Activated naive CD4-positive, alpha-beta T cell treated with Interleukin-2 at 50 U/mL for 16 hours (primary cell): ENCODE measurements at regions not wholly inside any gene's neighbourhood (a gene's known extent, or its start where the extent isn't known, plus 50 kb on each side); places are given as distances from the start of the nearest gene placed in this dataset.

Experiments used
- DNase-seq: peaks from one replicate; pipeline ENCODE4 v3.0.0-alpha.2; 2020

- no peak for DNase-seq
Observed at GRCh38 chr13:21757763-21758162, 86.9 kb downstream of the FGF9 start.

- DNase-seq = no peak
Observed at GRCh38 chr13:21758441-21758840, 87.6 kb downstream of the FGF9 start.

- DNase-seq = no peak
Observed at GRCh38 chr13:21759463-21759862, 88.6 kb downstream of the FGF9 start.

- DNase-seq = no peak
Observed at GRCh38 chr13:21759911-21760310, 89.0 kb downstream of the FGF9 start.

- no peak for DNase-seq
Observed at GRCh38 chr13:21761770-21762169, 90.9 kb downstream of the FGF9 start.

GRCh38 chr13:21762512-21762911 is 91.6 kb downstream of the FGF9 start:
- no peak for DNase-seq

- DNase-seq = no peak
Observed at GRCh38 chr13:21767032-21767431, 96.2 kb downstream of the FGF9 start.

- DNase-seq = no peak
Observed at GRCh38 chr13:21771075-21771474, 100.2 kb downstream of the FGF9 start.

GRCh38 chr13:21777166-21777565 is 106.3 kb downstream of the FGF9 start:
- no peak for DNase-seq

- no peak for DNase-seq
Observed at GRCh38 chr13:21777813-21778212, 106.9 kb downstream of the FGF9 start.

- no peak for DNase-seq
Observed at GRCh38 chr13:21782736-21783135, 111.9 kb downstream of the FGF9 start.

- no peak for DNase-seq
Observed at GRCh38 chr13:21785990-21786389, 115.1 kb downstream of the FGF9 start.

- no peak for DNase-seq
Observed at GRCh38 chr13:21796066-21796465, 125.2 kb downstream of the FGF9 start.

GRCh38 chr13:21796775-21797514 is 126.1 kb downstream of the FGF9 start:
- no peak for DNase-seq

- no peak for DNase-seq
Observed at GRCh38 chr13:21797736-21798135, 126.9 kb downstream of the FGF9 start.

- DNase-seq = no peak
Observed at GRCh38 chr13:21798181-21798580, 127.3 kb downstream of the FGF9 start.

- DNase-seq = no peak
Observed at GRCh38 chr13:21799671-21800070, 128.8 kb downstream of the FGF9 start.

GRCh38 chr13:21800837-21801616 is 130.2 kb downstream of the FGF9 start:
- no peak for DNase-seq

- DNase-seq = no peak
Observed at GRCh38 chr13:21805733-21806132, 134.9 kb downstream of the FGF9 start.

GRCh38 chr13:21812192-21812626 is 141.3 kb downstream of the FGF9 start:
- no peak for DNase-seq

- DNase-seq = no peak
Observed at GRCh38 chr13:21813110-21813509, 142.2 kb downstream of the FGF9 start.

- no peak for DNase-seq
Observed at GRCh38 chr13:21813844-21814243, 143.0 kb downstream of the FGF9 start.

- no peak for DNase-seq
Observed at GRCh38 chr13:21814604-21815003, 143.7 kb downstream of the FGF9 start.

- DNase-seq = no peak
Observed at GRCh38 chr13:21817878-21818277, 147.0 kb downstream of the FGF9 start.
